K562 (cell line): ENCODE measurements at regions not wholly inside any gene's neighbourhood (a gene's known extent, or its start where the extent isn't known, plus 50 kb on each side); places are given as distances from the start of the nearest gene placed in this dataset.

Experiments used
- BCLAF1 ChIP-seq, 2 experiments: fragments of 450-650 bp in 1 of 2; IDR thresholded peaks; 2 replicates each; pipeline ENCODE4 v1.6.1; 2011 to 2017; ENCODE audit warnings: low read depth in 2 of 2, antibody characterized with exemption in 1 of 2, borderline replicate concordance in 1 of 2, low read length in 1 of 2, mild to moderate bottlenecking in 1 of 2, mixed read lengths in 1 of 2; ENCODE audit not compliant: control insufficient read depth in 1 of 2
- BRCA1 ChIP-seq, 2 experiments: fragments of 450-650 bp in 1 of 2; sonication (generic) in 1 of 2; formaldehyde crosslinking in 1 of 2; IDR thresholded peaks; 2 replicates each; pipeline versions ENCODE4 v1.5.0 to v1.6.1; 2017 to 2020; ENCODE audit warnings: mild to moderate bottlenecking in 1 of 2, missing genetic modification reagents in 1 of 2
- E2F8 ChIP-seq: fragments of 450-650 bp; IDR thresholded peaks from 2 replicates; pipeline ENCODE4 v1.7.1; 2018; ENCODE audit warnings: mild to moderate bottlenecking, low read depth; ENCODE audit not compliant: partially characterized antibody
- E4F1 ChIP-seq: fragments of 250-450 bp; sonication (Bioruptor Pico); IDR thresholded peaks from 2 replicates; pipeline ENCODE4 v1.5.0; 2021; ENCODE audit warnings: mild to moderate bottlenecking, borderline replicate concordance
- MAX ChIP-seq: sonication (generic); formaldehyde crosslinking; IDR thresholded peaks from 2 replicates; pipeline ENCODE4 v1.9.0; 2022; ENCODE audit warnings: mild to moderate bottlenecking, missing genetic modification reagents
- MITF ChIP-seq: IDR thresholded peaks from 2 replicates; pipeline ENCODE4 v1.6.1; 2014; ENCODE audit warnings: antibody characterized with exemption
- PHF8 ChIP-seq: fragments of 200-600 bp; sonication (generic); IDR thresholded peaks from 2 replicates; pipeline ENCODE4 v1.6.1; 2012; ENCODE audit warnings: mixed run types, mild to moderate bottlenecking, inconsistent platforms, low read length, moderate library complexity, borderline replicate concordance
- POLR2A ChIP-seq: fragments of 450-650 bp; conservative IDR thresholded peaks from 2 replicates; pipeline ENCODE4 v1.6.1; 2016
- SRF ChIP-seq, 2 experiments: fragments of 250-450, 450-650 bp in 1 of 2; sonication (Bioruptor Pico) in 1 of 2; sonication (generic) in 1 of 2; formaldehyde crosslinking; IDR thresholded peaks; 2 replicates each; pipeline versions ENCODE4 v1.5.0 to v1.5.1; 2020 to 2022; ENCODE audit warnings: mild to moderate bottlenecking in 1 of 2, missing genetic modification reagents in 1 of 2
- ZNF785 ChIP-seq: fragments of 250-450 bp; sonication (Bioruptor Pico); IDR thresholded peaks from 2 replicates; pipeline ENCODE4 v1.4.0; 2020; ENCODE audit warnings: mild to moderate bottlenecking
- TF ChIP-seq, protein P1 (sequence below): fragments of 200-800 bp; sonication (Bioruptor generic); IDR thresholded peaks from 2 replicates; pipeline ENCODE4 v1.6.1; 2016; ENCODE audit warnings: missing genetic modification characterization, missing compliant biosample characterization

DNA sequence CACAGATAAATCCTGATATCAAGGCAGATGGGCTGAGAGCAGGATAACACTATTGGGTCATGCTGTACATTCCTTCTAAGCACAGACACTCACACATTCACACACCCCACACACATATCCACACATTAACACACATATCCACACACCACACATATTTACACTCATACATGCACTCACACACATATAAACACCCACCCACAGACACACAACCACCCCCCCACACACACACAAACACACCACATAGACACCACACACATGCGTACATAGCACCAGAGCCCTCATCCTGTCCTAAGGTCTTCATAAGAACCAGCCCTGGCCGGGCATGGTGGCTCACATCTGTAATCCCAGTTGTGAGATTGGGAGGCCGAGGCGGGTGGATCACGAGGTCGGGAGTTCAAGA lies 322.3 kb upstream of the ADCY2 start:
- TF ChIP-seq MITF (no peak), PHF8 (no peak), SRF (CRISPR knock-in tag; IDR thresholded peaks at IDR 0.05) (no peak), POLR2A (no peak), BCLAF1 (IDR thresholded peaks at IDR 0.05; ENCODE audit: borderline replicate concordance in 1 of 2, control insufficient read depth in 1 of 2, low read depth in 2 of 2, low read length in 1 of 2) (no peak), MAX (no peak), ZNF785 (no peak), E2F8 (no peak), BRCA1 (IDR thresholded peaks at IDR 0.05) (no peak), BRCA1 (CRISPR knock-in tag; IDR thresholded peaks at IDR 0.05) (no peak), E4F1 (CRISPR knock-in tag) (no peak)
- TF ChIP-seq, protein P1, sequence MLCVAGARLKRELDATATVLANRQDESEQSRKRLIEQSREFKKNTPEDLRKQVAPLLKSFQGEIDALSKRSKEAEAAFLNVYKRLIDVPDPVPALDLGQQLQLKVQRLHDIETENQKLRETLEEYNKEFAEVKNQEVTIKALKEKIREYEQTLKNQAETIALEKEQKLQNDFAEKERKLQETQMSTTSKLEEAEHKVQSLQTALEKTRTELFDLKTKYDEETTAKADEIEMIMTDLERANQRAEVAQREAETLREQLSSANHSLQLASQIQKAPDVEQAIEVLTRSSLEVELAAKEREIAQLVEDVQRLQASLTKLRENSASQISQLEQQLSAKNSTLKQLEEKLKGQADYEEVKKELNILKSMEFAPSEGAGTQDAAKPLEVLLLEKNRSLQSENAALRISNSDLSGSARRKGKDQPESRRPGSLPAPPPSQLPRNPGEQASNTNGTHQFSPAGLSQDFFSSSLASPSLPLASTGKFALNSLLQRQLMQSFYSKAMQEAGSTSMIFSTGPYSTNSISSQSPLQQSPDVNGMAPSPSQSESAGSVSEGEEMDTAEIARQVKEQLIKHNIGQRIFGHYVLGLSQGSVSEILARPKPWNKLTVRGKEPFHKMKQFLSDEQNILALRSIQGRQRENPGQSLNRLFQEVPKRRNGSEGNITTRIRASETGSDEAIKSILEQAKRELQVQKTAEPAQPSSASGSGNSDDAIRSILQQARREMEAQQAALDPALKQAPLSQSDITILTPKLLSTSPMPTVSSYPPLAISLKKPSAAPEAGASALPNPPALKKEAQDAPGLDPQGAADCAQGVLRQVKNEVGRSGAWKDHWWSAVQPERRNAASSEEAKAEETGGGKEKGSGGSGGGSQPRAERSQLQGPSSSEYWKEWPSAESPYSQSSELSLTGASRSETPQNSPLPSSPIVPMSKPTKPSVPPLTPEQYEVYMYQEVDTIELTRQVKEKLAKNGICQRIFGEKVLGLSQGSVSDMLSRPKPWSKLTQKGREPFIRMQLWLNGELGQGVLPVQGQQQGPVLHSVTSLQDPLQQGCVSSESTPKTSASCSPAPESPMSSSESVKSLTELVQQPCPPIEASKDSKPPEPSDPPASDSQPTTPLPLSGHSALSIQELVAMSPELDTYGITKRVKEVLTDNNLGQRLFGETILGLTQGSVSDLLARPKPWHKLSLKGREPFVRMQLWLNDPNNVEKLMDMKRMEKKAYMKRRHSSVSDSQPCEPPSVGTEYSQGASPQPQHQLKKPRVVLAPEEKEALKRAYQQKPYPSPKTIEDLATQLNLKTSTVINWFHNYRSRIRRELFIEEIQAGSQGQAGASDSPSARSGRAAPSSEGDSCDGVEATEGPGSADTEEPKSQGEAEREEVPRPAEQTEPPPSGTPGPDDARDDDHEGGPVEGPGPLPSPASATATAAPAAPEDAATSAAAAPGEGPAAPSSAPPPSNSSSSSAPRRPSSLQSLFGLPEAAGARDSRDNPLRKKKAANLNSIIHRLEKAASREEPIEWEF, result no peak
